ENCODE measurements at regions not wholly inside any gene's neighbourhood (a gene's known extent, or its start where the extent isn't known, plus 50 kb on each side); places are given as distances from the start of the nearest gene placed in this dataset.

DNA sequence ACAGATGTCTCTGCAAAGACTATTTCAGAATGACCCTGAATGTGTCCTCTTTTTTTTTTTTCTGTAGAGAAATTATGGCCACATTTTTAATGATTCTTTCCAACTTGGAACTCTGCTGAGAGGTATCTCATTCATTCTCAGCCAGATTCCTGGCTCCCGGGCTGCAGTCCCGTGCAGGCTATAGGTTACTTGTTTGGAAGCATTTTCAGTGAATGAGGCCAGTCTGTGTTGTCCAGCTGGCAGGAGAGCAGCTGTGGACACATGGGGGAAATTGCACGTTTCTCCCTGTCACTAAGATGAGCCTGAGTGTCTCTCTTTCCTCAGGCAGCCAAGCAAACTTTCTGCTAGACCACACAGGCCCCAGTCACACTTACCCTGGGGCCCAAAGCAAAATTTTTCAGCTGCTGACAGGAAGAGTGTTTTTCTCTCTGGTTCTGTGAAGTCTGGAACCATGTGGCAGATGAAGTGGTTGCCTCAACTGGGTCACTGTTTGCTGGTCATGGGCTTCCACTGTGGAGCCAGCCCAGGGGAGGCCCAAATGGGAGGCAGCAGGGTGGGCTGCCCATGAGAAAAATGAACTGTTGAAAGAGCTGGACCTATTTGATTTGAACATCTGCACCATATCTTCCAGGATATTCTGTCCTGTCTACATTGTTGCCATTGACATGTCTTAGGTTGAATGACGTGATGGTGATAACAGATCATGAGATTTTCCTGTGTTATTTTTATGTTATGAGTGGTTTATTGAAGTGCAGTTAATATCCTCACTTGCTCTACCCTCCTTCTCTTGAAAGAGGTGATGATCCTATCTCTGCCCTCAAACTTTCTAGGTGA lies 431.2 kb downstream of the LPIN1 start:
- DNase-seq, result peak; percentile 22

- DNase-seq, result no peak
Measured at GRCh38 chr2:12178289-12179080, 432.1 kb downstream of the LPIN1 start.

DNA sequence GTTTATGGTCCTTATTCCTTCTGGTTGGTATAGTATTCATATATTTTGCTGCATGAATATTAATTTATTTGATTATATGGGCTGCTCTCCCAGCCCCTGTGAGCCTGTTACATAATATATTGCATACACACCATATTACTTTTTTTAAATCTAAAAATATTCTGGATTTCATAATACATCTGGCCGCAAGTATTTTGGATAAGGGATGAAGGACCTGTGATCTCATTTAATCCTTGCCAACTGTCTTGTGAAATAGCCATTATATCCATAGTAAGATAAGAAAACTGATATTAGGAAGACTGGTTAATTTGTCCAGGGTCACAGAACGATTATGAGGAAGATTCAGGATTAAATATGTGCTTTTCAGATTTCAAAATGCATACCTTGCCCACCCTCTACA lies 433.6 kb downstream of the LPIN1 start:
- DNase-seq, result no peak

- DNase-seq, result no peak
Measured at GRCh38 chr2:12183032-12183645, 436.7 kb downstream of the LPIN1 start.

DNA sequence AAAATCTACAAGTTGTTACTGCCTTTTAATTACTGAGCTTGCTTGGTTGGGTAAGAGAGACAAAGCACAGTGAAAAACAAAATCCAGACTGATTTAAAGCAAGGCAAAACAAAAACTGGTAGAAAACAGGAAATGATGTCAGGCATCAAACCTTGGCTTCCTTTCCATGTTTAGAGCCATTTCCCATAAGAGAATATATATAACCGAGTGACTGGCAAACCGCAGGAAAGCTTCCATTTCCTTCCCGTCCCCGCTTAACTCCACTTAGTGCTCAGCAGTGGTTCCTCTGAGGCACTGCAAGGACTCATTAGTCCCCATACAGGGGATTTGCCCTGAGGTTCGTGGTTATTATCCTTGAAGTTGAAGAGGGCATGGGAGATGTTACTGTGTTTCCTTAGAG lies 446.3 kb downstream of the LPIN1 start:
- peak; percentile 31 for DNase-seq

DNA sequence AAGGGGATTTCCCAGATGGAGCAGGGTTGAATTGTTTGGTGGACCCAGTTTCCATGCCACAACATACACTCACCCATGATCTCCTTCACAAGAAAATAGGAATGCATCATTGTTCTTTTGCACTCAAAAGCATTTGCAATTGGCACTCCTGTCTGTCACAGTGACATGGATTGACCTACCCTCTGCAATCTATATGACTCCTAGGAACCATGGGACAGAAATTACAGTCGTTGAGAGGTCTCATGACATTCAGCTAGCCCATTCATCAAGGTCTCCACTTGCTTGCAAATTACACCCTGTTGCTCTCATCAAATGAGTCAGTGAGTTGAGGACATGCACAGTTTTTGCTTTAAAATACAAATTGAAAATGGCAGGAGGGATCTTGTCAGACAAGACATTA lies 448.5 kb downstream of the LPIN1 start:
- no peak for DNase-seq

- DNase-seq, result no peak
Measured at GRCh38 chr2:12196495-12196894, 450.1 kb downstream of the LPIN1 start.

- no peak for DNase-seq
Measured at GRCh38 chr2:12197133-12197532, 450.7 kb downstream of the LPIN1 start.

- no peak for DNase-seq
Measured at GRCh38 chr2:12199491-12200211, 453.2 kb downstream of the LPIN1 start.

DNA sequence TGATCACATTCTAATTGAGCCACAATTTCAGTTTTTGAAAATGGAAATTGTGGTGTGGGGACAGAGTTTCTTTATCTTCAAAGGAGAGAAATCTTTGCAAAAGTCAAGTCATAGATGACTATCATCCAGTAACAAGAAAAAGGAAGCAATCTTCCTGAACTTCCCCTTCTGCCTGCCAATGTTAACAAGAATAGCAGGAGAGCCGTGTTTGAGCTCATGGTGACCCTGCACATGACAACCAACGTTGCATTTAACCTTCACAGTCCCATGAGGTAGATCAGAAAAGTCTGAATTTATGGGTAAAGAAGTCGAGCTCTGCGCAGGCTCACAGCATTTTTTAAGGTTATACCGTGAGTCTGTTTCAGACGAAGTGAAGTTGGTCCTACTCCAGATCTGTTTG lies 454.9 kb downstream of the LPIN1 start:
- no peak for DNase-seq

DNA sequence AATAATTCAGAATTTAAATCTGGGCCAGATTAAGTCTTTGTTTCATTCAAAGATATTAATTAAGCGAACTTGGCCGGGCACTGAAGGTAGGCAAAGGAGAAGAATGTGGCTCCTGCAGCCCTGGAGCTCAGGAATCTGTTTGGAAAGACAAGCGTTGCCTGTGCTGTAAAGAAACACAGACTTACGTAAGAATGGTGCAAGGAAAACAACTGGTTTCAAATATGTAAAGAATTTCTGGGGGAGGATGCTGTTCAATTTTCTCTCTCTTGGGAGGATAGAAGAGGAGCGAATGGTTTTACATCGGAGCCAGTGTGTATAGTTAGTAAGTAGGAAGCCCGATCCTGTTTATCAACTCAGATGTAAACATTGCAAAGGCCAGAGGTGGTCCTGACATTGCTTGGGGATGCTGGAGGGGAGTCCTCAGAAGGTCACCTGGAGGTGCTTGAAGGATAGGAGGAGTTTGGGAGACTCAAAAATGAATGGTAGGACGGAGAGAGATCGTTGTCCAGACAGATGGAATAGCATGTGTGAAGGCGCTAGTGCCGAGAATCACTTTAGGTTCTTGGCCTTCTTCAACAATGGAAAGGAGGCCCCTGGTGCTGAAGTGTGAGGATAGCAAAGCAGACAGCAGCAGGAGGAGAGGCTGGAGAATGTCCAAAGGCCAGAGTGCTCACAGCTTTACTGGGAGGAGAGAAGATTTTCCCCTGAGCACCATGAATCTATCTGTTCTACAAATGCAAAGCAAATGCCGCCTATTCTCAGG lies 456.1 kb downstream of the LPIN1 start:
- no peak for DNase-seq

GRCh38 chr2:12203528-12203927 lies 457.1 kb downstream of the LPIN1 start:
- DNase-seq, result no peak

DNA sequence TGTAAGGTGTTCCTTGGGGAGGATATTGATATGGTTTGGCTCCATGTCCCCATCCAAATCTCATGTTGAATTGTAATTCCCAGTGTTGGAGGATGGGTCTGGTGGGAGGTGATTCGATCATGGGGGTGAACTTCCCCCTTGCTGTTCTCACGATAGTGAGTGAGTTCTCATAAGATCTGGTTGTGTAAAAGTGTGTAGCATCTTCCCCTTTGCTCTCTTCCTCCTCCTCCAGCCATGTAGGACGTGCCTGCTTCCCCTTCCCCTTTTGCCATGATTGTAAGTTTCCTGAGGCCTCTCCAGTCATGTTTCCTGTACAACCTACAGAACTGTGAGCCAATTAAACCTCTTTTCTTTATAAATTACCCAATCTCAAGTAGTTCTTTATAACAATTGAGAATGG lies 458.7 kb downstream of the LPIN1 start:
- DNase-seq, result no peak

GRCh38 chr2:12207491-12207890 lies 461.1 kb downstream of the LPIN1 start:
- DNase-seq, result no peak

DNA sequence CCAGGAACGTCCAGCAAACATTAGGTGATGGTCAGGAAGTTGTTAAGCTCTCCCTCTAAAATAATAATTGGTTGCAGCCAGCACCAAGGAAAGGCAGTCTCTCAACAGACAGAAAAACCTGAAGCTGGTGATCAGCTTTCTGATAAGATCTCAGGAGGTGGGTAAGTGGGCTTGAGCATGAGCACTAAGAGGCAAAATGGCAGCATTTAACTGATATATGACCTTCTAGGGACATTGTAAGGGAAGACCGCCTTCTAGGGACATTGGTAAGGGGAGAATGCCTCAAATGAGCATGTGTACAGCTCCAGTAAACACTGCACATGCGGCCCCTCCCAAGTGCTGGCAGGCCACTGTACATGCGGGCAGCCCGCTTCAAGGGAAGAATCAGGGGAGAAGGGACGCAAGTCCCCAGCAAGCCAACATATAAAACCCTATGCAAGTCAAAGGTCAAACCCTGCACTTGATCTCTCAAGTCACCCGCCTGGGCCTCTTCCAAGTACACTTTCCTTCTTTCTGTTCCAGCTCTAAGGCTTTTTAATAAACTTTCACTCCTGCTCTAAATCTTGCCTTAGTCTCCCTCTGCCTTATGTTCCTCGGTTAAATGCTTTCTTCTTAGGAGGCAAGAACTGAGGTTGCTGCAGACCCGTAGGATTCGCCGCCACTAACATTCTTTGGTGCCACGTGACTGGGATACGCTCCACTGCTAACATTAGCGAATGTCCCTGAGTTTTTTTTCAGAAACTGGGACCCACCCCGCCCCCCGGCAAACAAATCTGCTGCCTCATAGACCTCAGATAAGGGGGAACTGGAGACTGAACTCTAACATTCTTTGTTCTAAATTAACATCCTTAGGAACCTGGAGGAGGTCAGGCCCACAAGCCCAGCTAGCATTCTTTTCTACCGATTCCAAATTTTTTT lies 463.8 kb downstream of the LPIN1 start:
- DNase-seq, result no peak

DNA sequence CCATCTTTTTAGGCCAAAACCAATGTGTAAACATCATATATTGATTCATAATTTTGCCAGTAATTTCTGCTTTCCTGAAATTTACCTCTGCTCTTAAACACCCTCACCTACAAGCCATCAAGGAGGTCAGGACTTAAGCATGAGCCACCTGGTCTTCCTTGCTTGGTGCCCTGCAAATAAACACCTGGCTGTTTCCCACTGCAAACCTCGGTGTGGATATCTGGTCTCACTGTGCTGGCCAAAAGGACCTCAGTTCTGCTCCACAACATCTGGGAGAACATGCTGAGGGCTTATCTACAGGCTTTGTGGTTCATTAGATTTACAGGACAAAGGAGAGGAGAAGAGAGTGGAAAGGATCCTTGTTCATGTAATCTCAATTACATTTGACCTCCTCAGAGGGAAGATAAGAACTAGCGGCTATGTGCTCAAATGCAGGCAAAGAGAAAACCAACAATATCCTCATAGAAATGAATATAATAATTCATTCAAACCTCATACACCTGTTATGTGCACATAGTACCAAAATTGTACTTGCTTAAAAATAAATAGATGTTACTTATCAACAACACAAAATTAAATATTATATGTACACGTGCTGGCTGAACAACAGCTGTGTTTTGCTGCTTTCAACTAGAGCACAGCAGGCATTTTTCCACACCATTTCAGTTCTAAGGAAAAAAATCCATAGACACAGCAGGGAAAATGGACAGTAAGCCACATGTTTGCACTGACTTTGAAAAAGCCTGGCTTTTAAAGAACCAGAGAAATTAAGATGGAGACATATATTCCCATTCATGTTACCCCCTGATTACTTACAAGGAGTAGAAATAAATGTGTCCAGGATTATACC lies 465.1 kb downstream of the LPIN1 start:
- DNase-seq, result no peak

DNA sequence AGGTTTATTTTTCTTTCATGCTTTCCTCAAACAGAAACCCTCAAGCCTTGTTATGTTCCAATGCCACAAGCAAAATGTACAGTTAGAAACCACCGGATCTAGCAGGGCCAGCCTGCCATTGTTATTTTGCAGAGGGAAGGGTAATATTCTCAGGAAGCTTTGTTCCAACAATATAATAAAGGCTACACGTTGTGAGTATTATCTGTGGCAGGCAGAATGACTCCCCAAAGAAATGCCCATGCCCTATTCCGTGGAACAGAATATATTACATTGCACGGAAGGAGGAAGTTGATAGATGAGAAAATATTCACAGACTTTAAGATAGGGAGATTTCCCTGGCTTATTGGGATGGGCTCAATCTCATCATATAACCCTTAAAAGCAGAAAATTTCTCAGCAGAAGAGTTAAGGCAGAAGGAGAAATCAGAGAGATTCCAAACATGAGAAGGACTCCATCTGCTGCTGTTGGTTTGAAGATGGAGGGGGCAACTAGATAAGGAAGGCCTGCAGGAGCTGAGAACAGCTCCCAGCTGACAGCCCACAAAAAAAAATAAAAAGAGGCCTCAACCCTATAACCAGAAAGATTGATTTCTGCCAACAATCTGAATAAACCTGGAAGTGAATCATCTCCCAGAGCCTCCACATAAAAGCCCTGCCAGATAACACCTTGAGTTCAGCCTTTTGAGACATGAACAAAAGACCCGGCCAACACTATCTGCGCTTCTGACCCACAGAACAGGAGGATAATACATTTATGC lies 466.6 kb downstream of the LPIN1 start:
- no peak for DNase-seq

GRCh38 chr2:12217175-12217574 lies 470.7 kb downstream of the LPIN1 start:
- no peak for DNase-seq

DNA sequence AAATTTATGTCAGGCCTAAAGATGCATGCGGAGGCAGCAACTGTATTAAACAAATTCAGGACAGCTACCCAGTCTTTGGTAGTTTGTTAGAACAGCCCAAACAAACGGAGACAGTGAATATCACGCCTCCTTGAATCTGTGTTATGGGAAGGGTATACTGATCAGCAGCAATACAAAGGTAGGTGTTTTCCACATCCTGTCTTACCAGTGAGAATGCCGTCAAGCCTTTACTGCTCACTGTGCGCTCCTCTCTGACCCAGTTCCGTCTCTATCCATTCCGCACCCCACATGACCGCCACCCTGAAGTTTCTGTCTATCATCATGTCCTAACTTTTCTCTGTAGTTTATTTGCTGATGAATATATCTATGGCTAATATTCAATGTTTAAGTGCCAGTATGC lies 473.3 kb downstream of the LPIN1 start:
- DNase-seq, result no peak
